Suprapubic skin (tissue), 4 donors: ENCODE measurements at regions not wholly inside any gene's neighbourhood (a gene's known extent, or its start where the extent isn't known, plus 50 kb on each side); places are given as distances from the start of the nearest gene placed in this dataset.

Experiments used
- DNase-seq, 2 donors: peaks; one replicate each; pipeline ENCODE4 v3.0.0-alpha.2; 2019; ENCODE audit warnings: low spot score in 2 of 2
- H3K27ac ChIP-seq: fragments of 200-600 bp; sonication (generic); one replicate; pipeline ENCODE4 v1.5.1; 2019
- H3K27me3 ChIP-seq: fragments of 200-600 bp; sonication (generic); one replicate; pipeline ENCODE4 v1.5.1; 2019
- H3K36me3 ChIP-seq: fragments of 200-600 bp; sonication (generic); one replicate; pipeline ENCODE4 v1.5.1; 2019
- H3K4me1 ChIP-seq: fragments of 200-600 bp; sonication (generic); one replicate; pipeline ENCODE4 v1.5.1; 2019
- H3K4me3 ChIP-seq: fragments of 200-600 bp; sonication (generic); one replicate; pipeline ENCODE4 v1.5.1; 2019; ENCODE audit warnings: mild to moderate bottlenecking
- H3K9me3 ChIP-seq: fragments of 200-600 bp; sonication (generic); one replicate; pipeline ENCODE4 v1.5.1; 2019
- CTCF ChIP-seq, 2 donors: fragments of 200-600 bp in 1 of 2; fragments of 450-650 bp in 1 of 2; sonication (generic) in 1 of 2; IDR thresholded peaks; one replicate each; pipeline ENCODE4 v1.5.1; 2016 to 2019; ENCODE audit warnings: antibody characterized with exemption in 2 of 2, mild to moderate bottlenecking in 1 of 2, moderate library complexity in 1 of 2
- EP300 ChIP-seq: sonication (generic); formaldehyde crosslinking; IDR thresholded peaks from one replicate; pipeline ENCODE4 v1.6.1; 2017; ENCODE audit warnings: antibody characterized with exemption
- POLR2A ChIP-seq, 2 donors: fragments of 450-650 bp; IDR thresholded peaks; one replicate each; pipeline ENCODE4 v1.6.1; 2017; ENCODE audit warnings: antibody characterized with exemption in 2 of 2, mild to moderate bottlenecking in 2 of 2, moderate library complexity in 2 of 2
- POLR2AphosphoS5 ChIP-seq, 3 donors: sonication (generic); formaldehyde crosslinking; IDR thresholded peaks; one replicate each; pipeline ENCODE4 v1.6.1; 2017; ENCODE audit warnings: antibody characterized with exemption in 3 of 3
- WGBS: methylation state at CpG from one replicate; pipeline ENCODE4 v1.1.5; 2018; 5-methylcytosine and 5-hydroxymethylcytosine counted together

DNA sequence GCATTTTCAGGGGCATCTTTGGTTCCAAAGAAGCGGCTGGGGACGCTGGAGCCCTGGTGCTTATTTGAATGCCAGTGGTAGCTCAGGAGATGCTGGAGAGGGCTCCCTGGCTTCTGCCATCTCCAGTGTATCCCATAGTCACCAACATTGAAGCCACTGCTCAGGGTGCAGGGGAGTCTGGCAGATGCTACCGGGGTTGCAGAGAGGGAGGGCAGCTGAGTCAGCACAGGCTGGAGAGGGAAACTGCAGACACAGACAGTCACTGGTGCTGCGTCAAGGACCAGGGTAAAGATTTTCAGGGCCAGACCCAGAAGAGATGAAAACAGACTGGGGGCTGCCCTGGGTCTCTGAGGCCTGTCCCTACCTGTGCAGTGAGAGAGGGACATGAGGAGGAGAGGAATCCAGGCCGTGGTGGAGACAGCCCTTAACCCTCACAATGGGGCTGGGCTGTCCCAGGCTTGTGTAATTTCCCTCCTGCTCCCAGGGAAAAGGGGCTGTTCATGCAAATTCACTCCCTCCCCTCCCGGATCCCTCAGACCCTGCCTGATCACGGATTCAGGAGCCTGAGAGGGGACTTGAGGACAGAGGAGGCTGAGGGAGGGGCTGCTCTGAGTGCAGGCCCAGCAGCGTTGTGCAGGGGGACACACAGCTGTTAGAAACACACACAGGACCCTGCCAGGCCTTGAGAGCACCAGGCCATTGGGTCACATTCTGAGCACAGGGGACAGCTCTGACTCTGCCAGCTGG, 126.9 kb upstream of the GRK3 start:
- Histone ChIP-seq H3K4me3 (no peak overlapping the region), H3K27me3 (no peaks in the 10 kb centered on the region), H3K36me3 (no peaks in the 10 kb centered on the region), H3K4me1 (no peaks in the 10 kb centered on the region), H3K27ac (no peak overlapping the region), H3K9me3 (no peaks in the 10 kb centered on the region)
- DNase-seq, result no peak
- WGBS, result 50% methylated on average over 6 of the region's 8 CpGs
- TF ChIP-seq CTCF (IDR thresholded peaks at IDR 0.05), result no peak
- TF ChIP-seq POLR2A (IDR thresholded peaks at IDR 0.05), result no peak
- no peak for TF ChIP-seq EP300
- no peak for TF ChIP-seq POLR2AphosphoS5 (IDR thresholded peaks at IDR 0.05)

DNA sequence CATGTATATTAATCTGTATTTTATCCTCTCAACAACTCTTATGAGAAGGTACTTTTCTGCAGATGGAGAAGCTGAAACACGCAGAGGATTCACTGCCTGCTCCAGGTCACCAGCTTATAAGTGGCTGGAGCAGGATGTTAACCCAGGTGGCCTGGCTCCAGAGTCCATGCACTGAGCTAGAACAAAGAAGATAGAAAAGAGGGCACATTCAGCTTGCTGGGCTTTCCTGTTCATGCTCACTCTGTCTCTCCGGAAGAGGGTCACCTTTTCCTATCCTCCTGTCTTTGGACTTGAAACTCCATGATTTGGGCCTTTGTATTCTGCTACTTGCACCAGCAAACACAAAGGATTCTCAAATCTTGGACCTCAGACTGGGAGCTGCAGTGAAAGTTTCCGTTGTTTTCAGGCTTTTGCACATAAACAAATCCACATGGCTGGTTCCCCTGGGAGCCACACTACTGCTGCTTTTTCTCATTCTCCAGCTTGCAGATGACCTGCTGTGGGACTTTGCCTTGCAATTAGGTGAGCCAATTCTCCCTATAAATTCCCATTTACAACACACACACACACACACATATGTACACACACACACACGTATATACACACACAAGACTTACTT, 117.3 kb upstream of the GRK3 start:
- Histone ChIP-seq H3K4me1 (peaks cover 32% of the 10 kb centered on the region), H3K4me3 (no peak overlapping the region), H3K27ac (no peak overlapping the region), H3K27me3 (no peaks in the 10 kb centered on the region), H3K9me3 (no peaks in the 10 kb centered on the region), H3K36me3 (no peaks in the 10 kb centered on the region)
- TF ChIP-seq CTCF (IDR thresholded peaks at IDR 0.05), result no peak
- TF ChIP-seq EP300, result no peak
- TF ChIP-seq POLR2A (IDR thresholded peaks at IDR 0.05), result no peak
- TF ChIP-seq POLR2AphosphoS5 (IDR thresholded peaks at IDR 0.05), result no peak
- DNase-seq, result no peak
- 57% methylated on average over 4 of the region's 4 CpGs for WGBS

DNA sequence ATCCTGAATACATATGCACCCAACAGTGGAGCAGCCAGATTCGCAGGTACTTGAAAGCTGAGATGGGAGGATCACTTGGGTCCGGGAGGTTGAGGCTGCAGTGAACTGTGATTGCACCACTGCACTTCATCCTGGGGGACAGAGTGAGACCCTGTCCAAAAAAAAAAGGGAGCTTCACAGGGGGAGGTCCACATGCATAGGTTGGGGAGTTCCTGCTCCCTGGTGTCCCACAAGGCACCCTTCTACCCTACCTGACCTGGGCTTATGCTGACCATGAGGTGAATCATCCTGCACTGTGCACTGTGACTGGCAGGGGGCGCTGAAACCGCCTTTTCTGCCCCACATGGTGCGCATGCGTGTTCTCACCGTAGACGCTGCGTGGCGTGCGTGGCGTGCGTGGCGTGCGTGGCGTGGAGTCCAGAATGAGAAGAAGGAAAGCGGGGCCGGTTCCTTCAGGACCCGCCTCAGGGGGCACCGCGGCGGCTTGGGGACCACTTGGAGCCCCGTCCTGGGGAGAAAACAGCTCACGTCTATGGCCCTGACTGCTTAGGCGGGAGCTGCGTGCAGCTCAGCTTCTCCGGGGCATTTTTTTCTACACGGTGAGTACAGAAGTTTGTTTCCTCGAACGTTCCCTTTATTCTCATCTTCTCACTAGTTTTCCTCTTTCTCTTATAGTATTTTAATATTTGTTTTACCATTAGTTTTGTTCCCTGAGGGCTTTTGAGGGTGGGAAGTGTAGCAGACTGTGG, 116.6 kb upstream of the GRK3 start:
- TF ChIP-seq POLR2A (IDR thresholded peaks at IDR 0.05), result no peak
- peak; percentile 73 to 97 for TF ChIP-seq CTCF (IDR thresholded peaks at IDR 0.05)
- no peak for TF ChIP-seq EP300
- 6% methylated on average over 20 of the region's 30 CpGs for WGBS
- no peaks in the 10 kb centered on the region for H3K27me3 ChIP-seq
- H3K27ac ChIP-seq, result peak overlapping the region; percentile 73
- no peaks in the 10 kb centered on the region for H3K36me3 ChIP-seq
- H3K4me3 ChIP-seq, result peak overlapping the region; percentile 77
- peaks cover 37% of the 10 kb centered on the region for H3K4me1 ChIP-seq
- peak; percentile 90 to 93 for DNase-seq
- H3K9me3 ChIP-seq, result no peaks in the 10 kb centered on the region

- peaks cover 37% of the 10 kb centered on the region for H3K4me1 ChIP-seq
- no peaks in the 10 kb centered on the region for H3K27me3 ChIP-seq
- peak overlapping the region; percentile 73 for H3K27ac ChIP-seq
- no peak for DNase-seq
- peaks cover 1% of the 10 kb centered on the region for H3K36me3 ChIP-seq
- under 1% methylated on average over 16 of the region's 16 CpGs for WGBS
- H3K9me3 ChIP-seq, result no peaks in the 10 kb centered on the region
- peak overlapping the region; percentile 77 for H3K4me3 ChIP-seq
- TF ChIP-seq POLR2AphosphoS5 (IDR thresholded peaks at IDR 0.05) (no peak), EP300 (no peak)
Measured at GRCh38 chr22:25448435-25449051, 115.9 kb upstream of the GRK3 start.

DNA sequence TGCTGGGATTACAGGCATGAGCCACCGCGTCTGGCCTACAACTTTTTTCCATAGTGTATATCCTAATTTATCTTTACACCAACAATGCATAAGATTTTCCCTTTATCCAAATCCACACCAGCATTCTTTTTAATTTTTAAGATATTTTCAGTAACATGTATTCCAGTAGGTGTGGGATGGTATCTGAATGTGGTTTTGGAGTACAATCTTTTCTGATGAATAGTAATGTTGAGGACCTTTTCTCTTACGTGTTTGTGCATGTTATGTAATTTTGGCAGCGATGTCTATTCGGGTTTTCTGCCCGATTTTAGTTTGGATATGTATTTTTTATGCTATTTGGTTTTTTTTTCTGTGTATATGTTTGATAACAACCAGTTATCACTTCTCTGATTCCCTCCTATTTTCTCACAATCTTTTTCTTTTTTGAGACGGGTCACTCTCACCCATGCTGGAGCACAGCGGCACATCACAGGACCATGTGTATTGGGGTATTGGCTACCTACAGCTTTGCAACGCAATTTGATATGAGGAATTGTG, 114.6 kb upstream of the GRK3 start:
- no peak for DNase-seq
- H3K9me3 ChIP-seq, result no peaks in the 10 kb centered on the region
- TF ChIP-seq POLR2AphosphoS5 (IDR thresholded peaks at IDR 0.05), result no peak
- no peak for TF ChIP-seq POLR2A (IDR thresholded peaks at IDR 0.05)
- TF ChIP-seq CTCF (IDR thresholded peaks at IDR 0.05), result no peak
- no peak overlapping the region for H3K27ac ChIP-seq
- H3K27me3 ChIP-seq, result no peaks in the 10 kb centered on the region
- H3K36me3 ChIP-seq, result peaks cover 6% of the 10 kb centered on the region
- peaks cover 37% of the 10 kb centered on the region for H3K4me1 ChIP-seq
- peak overlapping the region; percentile 77 for H3K4me3 ChIP-seq
- whole genome bisulfite sequencing, result 67% methylated on average over 9 of the region's 9 CpGs
